C4-2B (cell line): ENCODE measurements at regions not wholly inside any gene's neighbourhood (a gene's known extent, or its start where the extent isn't known, plus 50 kb on each side); places are given as distances from the start of the nearest gene placed in this dataset.

Source experiments
- ZFX ChIP-seq: fragments of 450-650 bp; IDR thresholded peaks from 2 replicates; pipeline ENCODE4 v1.6.1; 2017
- TF ChIP-seq, protein P1 (sequence below): fragments of 450-650 bp; conservative IDR thresholded peaks from 2 replicates; pipeline ENCODE4 v1.5.1; 2017; ENCODE audit warnings: mild to moderate bottlenecking

DNA sequence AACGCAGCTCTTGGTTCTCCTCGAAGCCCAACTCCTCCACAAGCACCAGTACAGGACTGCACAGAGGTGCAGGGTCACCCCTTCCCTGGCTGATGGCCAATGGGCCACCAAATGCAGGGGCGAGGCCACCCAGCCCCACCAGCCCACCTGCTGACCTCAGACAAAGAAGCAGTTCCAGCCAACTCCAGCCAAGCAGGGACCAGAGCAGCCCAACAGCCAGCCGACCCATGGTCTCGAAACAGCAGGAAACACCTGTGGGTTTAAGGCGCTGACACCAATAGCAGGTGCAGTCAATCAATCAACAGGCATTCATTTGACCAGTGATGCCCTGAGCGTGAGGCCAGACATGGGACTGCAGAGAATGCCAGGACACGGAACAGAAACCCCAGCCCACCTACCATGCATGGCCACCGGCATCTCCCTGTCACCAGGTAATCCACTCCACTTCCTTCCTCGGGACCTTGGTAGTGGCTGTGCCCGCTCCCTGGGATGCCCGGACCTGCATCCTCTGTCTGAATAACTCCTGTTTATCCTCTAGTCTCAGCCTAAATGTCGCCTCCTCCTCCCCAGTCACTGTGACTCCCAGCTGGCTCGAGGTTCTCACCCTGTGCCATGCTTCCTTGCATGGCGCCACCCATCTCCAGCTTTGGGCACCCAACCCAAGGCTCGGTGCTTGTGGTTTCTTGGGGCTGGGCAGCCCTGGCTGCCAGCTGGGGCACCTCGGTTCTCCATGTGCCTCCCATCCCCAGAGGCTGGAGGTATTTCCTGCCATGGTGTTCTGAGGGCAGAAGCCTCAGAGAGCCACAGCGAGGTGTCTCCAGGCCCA lies 1475.4 kb downstream of the BRD1 start:
- TF ChIP-seq, protein P1, sequence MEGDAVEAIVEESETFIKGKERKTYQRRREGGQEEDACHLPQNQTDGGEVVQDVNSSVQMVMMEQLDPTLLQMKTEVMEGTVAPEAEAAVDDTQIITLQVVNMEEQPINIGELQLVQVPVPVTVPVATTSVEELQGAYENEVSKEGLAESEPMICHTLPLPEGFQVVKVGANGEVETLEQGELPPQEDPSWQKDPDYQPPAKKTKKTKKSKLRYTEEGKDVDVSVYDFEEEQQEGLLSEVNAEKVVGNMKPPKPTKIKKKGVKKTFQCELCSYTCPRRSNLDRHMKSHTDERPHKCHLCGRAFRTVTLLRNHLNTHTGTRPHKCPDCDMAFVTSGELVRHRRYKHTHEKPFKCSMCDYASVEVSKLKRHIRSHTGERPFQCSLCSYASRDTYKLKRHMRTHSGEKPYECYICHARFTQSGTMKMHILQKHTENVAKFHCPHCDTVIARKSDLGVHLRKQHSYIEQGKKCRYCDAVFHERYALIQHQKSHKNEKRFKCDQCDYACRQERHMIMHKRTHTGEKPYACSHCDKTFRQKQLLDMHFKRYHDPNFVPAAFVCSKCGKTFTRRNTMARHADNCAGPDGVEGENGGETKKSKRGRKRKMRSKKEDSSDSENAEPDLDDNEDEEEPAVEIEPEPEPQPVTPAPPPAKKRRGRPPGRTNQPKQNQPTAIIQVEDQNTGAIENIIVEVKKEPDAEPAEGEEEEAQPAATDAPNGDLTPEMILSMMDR: no peak
- TF ChIP-seq ZFX: no peak
